Astrocyte of the spinal cord (primary cell): ENCODE measurements at regions not wholly inside any gene's neighbourhood (a gene's known extent, or its start where the extent isn't known, plus 50 kb on each side); places are given as distances from the start of the nearest gene placed in this dataset.

Experiments
- DNase-seq: peaks from one replicate; pipeline ENCODE4 v3.0.0; 2011; ENCODE audit warnings: low read depth, low spot score
- H3K4me3 ChIP-seq: 2 replicates; pipeline ENCODE4 v1.5.1; 2011; ENCODE audit warnings: low read depth, mild to moderate bottlenecking, low read length, moderate library complexity
- in situ Hi-C: cut with HindIII; loops from 2 replicates; pipeline ENCODE4 v1.10.0; 2017; ENCODE audit warnings: low sequenced_read_pairs
- TF ChIP-seq, protein P1 (sequence below): IDR thresholded peaks from 2 replicates; pipeline ENCODE4 v1.5.1; 2012; ENCODE audit warnings: low read depth, mild to moderate bottlenecking, low read length, inconsistent platforms

DNA sequence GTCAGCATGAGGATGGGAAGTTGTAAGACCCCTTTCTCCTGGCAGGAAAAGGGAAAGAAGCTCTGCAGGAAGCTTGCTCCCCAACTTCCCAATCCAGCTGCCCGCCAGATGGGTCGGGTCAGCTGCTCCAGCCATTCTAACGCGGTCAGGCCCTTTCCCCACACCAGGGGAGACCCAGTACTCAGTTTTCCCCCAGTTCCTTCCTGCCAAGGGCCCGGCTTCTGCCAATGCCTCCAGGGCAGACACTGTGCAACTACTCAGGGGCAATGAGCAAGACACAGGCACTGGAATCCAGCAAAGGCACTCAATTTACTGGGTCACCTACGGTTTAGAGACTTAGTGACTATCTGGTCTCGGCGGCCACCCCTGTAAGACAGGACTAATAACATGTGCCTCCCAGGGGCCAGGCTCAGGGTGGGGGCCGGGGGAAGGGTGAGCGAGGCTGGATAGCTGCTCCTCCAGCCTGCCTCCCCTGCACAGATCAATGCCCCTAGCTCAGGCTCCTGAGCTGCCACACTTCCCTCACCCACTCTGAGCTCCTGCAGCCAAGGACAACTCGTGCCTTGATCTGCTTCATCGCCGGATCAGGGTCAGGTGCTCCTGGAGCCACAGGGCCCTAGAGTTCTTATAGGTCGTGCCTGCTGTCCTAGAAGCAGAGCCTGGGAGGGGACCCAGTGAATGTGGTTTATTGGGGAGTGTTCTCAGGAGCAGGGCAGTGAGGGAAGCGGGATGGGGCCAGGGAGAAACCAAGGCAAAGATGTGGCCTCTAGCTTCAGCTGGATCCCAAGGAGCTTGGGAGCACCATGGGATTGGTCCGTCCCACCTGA is 171.1 kb downstream of the ZFP36L2 start:
- no peak for DNase-seq
- TF ChIP-seq, protein P1, sequence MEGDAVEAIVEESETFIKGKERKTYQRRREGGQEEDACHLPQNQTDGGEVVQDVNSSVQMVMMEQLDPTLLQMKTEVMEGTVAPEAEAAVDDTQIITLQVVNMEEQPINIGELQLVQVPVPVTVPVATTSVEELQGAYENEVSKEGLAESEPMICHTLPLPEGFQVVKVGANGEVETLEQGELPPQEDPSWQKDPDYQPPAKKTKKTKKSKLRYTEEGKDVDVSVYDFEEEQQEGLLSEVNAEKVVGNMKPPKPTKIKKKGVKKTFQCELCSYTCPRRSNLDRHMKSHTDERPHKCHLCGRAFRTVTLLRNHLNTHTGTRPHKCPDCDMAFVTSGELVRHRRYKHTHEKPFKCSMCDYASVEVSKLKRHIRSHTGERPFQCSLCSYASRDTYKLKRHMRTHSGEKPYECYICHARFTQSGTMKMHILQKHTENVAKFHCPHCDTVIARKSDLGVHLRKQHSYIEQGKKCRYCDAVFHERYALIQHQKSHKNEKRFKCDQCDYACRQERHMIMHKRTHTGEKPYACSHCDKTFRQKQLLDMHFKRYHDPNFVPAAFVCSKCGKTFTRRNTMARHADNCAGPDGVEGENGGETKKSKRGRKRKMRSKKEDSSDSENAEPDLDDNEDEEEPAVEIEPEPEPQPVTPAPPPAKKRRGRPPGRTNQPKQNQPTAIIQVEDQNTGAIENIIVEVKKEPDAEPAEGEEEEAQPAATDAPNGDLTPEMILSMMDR: no peak
- no peak overlapping the region for H3K4me3 ChIP-seq
- in situ Hi-C loops: no loop called here

DNA sequence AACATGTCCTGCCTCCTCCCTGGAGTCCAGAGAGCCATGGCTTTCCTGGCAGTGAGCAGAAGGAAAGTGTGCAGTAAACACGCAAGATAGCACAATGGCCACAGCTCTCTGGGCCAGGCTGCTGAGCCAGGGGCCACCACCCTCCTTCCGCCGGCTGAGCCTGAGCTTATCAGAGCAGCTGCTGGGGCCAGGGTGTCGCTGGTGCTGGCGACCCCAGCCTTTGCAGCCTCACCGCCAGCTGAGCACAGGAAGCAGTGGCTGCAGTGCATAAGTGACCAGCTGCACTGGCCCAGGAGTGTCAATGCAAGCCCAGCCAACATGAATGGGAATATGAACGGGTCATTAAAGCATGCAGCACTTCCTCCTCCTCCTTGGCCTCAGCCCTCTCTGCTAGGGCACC is 172.0 kb downstream of the ZFP36L2 start:
- TF ChIP-seq, protein P1: no peak
- no peak overlapping the region for H3K4me3 ChIP-seq
- DNase-seq: no peak
- in situ Hi-C loops: no loop called here

DNA sequence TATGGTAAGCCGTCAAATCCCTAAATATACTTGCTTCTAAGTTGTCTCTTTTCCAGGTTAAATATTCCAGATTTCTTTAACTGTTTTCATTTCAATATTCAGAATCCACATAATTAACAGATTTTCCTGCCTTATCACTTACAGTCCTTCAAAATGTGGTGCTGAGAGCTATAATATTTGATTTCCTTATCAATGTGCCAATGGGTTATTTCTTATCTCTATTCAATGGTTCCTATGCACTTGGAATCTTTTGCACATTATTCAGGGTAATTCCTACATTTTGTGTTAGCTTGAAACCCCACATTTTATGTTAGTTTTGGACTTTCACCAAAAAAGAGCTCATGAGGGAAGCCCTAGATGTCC is 173.5 kb downstream of the ZFP36L2 start:
- H3K4me3 ChIP-seq: no peak overlapping the region
- TF ChIP-seq, protein P1: no peak
- in situ Hi-C loops: no loop called here
- no peak for DNase-seq

DNA sequence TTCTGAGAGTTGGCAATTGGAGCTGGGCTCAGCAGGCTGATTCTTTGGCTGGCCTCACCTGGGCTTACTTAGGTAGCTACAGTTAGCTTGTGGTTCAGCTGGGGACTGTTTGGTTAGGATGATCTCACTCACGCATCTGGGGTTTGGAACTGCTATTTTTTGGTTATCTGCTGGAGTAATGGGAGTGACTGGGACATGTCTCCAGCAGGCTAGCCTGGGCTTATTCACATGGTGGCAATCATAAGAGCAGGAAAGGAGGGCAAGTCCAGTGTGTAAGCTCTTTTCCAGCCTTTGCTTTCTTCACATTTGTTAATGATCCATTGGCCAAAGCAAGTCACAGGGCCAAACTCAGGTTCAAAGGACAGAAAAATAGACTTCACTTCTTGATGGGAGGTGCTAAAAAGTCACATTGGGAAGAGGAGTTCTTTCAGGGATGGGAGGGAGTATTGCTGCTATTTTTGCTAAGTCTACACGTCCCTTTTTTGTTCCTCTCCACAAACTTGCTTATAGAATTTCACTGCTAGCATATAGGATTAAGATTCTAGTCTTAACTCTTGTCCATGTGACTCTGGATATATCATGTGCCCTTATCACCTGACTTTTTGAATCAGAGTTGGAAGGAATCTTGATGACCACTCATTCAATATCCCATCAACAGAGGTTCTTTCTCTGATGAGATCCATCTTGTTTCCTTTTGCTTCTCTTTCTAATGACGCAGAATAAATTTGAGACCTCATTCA is 174.0 kb downstream of the ZFP36L2 start:
- DNase-seq: no peak
- TF ChIP-seq, protein P1: no peak
- in situ Hi-C loops: no loop called here
- no peak overlapping the region for H3K4me3 ChIP-seq

DNA sequence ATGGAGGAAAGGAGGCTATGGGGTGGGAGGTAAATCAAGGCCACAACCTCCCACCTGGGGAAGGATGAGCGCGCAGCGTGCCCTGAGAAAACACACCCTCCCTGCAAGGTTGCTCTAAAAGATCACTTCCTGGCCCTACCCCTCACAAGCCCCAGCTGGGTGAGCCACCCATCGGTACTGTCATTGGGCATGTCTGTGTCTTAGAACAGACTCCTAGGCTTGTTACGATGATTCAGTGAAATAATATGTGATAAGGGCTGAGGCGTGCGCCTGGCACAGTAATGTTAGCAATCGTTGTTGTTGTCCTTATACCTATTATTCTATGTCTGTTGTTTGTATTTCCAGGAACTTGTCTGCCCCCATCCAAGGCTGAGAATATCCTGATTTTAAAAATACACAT is 175.1 kb downstream of the ZFP36L2 start:
- in situ Hi-C loops: no loop called here
- peak; percentile 45 for DNase-seq
- TF ChIP-seq, protein P1: no peak
- no peak overlapping the region for H3K4me3 ChIP-seq

DNA sequence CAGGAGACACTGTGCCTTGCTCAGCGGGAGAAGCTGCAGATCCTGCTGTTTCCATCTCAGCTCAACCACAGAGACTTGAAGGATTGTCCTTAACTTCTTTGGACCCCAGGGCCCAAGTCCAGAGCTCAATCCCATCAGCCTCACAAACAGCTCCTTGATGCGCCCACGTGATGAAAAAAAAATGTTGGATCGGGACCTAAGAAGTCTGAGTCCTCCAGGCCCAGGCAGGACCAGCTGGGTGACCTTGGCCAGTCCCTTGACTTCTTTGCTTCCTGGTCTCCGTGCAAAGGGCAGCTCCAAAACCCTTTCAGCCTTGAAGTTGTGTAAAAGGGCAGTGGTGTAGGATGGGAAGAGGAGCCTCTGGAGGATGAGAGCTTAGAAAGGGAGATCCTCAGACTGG is 175.5 kb downstream of the ZFP36L2 start:
- DNase-seq: no peak
- no peak overlapping the region for H3K4me3 ChIP-seq
- in situ Hi-C loops: no loop called here
- TF ChIP-seq, protein P1: no peak
